ENCODE measurements at regions not wholly inside any gene's neighbourhood (a gene's known extent, or its start where the extent isn't known, plus 50 kb on each side); places are given as distances from the start of the nearest gene placed in this dataset.
A peak's percentile ranks its signal among the peaks of the same experiment; 100 is the strongest.

DNA sequence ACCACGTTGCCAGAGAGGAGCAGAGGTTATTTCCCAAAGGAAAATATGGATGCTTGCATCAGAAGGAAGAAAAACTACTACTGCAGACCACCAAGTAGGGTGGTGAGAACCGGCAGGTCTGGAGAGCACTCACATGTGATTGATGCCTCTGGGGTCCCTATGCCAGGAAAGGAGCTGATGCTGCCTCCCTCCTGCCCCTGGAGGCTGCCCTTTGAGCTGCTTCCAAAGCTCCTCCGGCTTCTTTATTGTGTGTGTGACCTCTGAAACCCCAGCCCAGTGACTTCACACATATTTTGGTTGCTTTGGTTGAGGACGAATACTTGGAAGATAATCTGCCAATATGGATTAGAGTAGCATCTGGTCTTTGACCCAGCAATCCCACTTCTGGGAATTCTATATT is 133.4 kb downstream of the AACS start:
- TF ChIP-seq CREB1 (IDR thresholded peaks at IDR 0.05; ENCODE audit: low read depth) = no peak
- TF ChIP-seq EGR1 (IDR thresholded peaks at IDR 0.05) = no peak
- TF ChIP-seq TEAD4 (IDR thresholded peaks at IDR 0.05) = no peak
- TF ChIP-seq, protein P1, sequence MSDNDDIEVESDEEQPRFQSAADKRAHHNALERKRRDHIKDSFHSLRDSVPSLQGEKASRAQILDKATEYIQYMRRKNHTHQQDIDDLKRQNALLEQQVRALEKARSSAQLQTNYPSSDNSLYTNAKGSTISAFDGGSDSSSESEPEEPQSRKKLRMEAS (IDR thresholded peaks at IDR 0.05) = no peak
- TF ChIP-seq CEBPB (IDR thresholded peaks at IDR 0.05) = no peak
- TF ChIP-seq TAF1 (IDR thresholded peaks at IDR 0.05; ENCODE audit: low read depth) = no peak
- TF ChIP-seq FOXM1 (IDR thresholded peaks at IDR 0.05; ENCODE audit: borderline replicate concordance, low read depth) = no peak
- TF ChIP-seq ZBTB7A (IDR thresholded peaks at IDR 0.05; ENCODE audit: low read depth) = no peak

DNA sequence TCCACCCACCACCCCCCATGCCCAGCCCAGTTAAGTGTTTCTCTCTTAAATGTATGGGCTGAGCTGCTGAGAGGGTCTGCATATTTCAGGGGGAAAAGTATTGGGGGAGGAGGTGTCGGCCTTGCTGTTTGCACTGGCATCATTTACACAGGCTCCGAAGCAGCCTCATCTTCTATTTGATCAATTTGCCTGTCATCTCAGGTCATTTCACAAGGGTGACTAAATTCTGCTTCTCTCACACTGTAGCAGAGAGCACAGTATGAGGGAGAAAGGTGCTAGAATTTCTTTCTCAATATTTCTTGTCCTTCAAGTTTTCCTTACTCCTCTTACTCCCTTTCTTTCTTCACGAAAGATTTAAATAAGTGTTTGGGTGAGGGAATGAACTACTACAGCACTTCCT is 135.9 kb downstream of the AACS start:
- TF ChIP-seq, protein P1 (IDR thresholded peaks at IDR 0.05) = no peak

DNA sequence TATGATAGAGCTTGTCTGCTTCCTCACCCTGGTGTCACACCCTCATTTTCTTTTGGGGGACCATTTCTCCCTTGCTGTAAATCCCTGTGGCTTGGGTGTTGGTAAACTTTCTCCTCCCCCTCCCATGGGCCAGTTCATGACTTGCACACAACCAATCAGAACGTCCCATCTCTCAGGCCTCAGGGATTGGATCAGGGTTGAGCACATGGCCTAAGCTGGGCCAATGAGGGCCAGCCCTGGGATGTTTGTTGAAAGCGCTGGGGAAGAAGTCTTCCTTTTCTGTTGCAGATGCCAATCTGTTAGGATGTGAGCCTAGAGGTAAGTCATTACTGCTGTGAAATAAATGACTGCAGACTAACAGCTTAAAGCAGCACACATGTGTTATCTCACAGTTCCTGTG is 136.7 kb downstream of the AACS start:
- TF ChIP-seq RAD21 (IDR thresholded peaks at IDR 0.05; ENCODE audit: low read depth) (no peak), EGR1 (IDR thresholded peaks at IDR 0.05) (no peak), CEBPB (IDR thresholded peaks at IDR 0.05) (no peak), CREB1 (IDR thresholded peaks at IDR 0.05; ENCODE audit: low read depth) (no peak), YY1 (IDR thresholded peaks at IDR 0.05; ENCODE audit: low read depth) (no peak), TEAD4 (IDR thresholded peaks at IDR 0.05) (no peak)
- TF ChIP-seq, protein P2, sequence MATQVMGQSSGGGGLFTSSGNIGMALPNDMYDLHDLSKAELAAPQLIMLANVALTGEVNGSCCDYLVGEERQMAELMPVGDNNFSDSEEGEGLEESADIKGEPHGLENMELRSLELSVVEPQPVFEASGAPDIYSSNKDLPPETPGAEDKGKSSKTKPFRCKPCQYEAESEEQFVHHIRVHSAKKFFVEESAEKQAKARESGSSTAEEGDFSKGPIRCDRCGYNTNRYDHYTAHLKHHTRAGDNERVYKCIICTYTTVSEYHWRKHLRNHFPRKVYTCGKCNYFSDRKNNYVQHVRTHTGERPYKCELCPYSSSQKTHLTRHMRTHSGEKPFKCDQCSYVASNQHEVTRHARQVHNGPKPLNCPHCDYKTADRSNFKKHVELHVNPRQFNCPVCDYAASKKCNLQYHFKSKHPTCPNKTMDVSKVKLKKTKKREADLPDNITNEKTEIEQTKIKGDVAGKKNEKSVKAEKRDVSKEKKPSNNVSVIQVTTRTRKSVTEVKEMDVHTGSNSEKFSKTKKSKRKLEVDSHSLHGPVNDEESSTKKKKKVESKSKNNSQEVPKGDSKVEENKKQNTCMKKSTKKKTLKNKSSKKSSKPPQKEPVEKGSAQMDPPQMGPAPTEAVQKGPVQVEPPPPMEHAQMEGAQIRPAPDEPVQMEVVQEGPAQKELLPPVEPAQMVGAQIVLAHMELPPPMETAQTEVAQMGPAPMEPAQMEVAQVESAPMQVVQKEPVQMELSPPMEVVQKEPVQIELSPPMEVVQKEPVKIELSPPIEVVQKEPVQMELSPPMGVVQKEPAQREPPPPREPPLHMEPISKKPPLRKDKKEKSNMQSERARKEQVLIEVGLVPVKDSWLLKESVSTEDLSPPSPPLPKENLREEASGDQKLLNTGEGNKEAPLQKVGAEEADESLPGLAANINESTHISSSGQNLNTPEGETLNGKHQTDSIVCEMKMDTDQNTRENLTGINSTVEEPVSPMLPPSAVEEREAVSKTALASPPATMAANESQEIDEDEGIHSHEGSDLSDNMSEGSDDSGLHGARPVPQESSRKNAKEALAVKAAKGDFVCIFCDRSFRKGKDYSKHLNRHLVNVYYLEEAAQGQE (IDR thresholded peaks at IDR 0.05; ENCODE audit: low read depth) = no peak
- TF ChIP-seq, protein P1 (IDR thresholded peaks at IDR 0.05) = no peak

DNA sequence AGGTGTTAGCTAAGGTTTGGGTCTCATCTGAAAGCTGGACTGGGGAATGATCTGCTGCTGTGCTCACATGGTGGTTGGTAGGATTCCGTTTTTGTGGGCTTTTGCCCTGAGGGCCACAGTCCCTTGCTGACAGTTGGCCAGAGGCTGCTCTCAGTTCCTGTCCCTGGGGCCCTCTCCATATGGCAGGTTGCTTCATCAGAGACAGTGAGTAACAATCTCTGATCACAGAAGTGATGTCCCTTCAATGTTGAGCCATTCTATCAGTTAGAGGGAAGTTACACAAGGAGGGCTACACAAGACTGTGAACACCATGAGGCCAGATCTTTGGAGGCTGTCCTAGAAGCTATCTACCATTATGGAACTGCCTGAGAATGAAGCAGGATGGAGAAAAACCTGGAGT is 137.2 kb downstream of the AACS start:
- TF ChIP-seq ZBTB7A (IDR thresholded peaks at IDR 0.05; ENCODE audit: low read depth) (no peak), EGR1 (IDR thresholded peaks at IDR 0.05) (no peak), YY1 (IDR thresholded peaks at IDR 0.05; ENCODE audit: low read depth) (no peak), FOXM1 (IDR thresholded peaks at IDR 0.05; ENCODE audit: borderline replicate concordance, low read depth) (no peak), TAF1 (IDR thresholded peaks at IDR 0.05; ENCODE audit: low read depth) (no peak), TEAD4 (IDR thresholded peaks at IDR 0.05) (no peak), EP300 (IDR thresholded peaks at IDR 0.05; ENCODE audit: borderline replicate concordance) (no peak), NFIC (IDR thresholded peaks at IDR 0.05) (no peak), RAD21 (IDR thresholded peaks at IDR 0.05; ENCODE audit: low read depth) (no peak), CEBPB (IDR thresholded peaks at IDR 0.05) (no peak), CREB1 (IDR thresholded peaks at IDR 0.05; ENCODE audit: low read depth) (no peak), TCF12 (IDR thresholded peaks at IDR 0.05; ENCODE audit: low read depth) (no peak)
- TF ChIP-seq, protein P1 (IDR thresholded peaks at IDR 0.05) = no peak
- TF ChIP-seq, protein P2 (IDR thresholded peaks at IDR 0.05; ENCODE audit: low read depth) = no peak

DNA sequence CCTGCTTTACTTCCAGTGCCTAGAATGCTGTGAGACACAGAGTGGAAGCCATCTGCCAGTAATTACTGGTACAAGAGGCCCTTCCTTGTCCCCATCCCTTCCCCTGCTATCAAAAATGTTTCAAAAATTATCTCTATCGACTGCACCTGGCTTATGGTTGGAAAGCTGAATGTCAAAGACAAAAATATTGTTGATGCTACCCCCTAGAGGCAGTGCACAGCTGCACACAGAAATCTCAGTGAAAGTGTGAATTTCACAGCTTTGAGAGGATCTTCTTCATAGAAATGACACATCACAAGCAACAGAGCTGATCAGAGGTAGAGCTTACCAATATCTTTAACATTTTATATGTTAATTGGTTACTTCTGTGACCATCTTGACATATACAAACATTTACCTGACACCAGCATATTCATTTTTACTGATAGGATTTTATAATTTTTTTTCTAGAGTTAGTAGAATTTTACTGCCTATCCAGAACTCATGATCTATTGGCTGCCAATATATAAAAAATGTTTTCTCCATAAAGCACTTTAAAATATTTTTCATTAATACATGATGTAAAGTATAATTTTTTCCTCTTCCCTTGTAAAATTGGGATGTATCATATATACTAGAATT is 138.0 kb downstream of the AACS start:
- TF ChIP-seq, protein P2 (IDR thresholded peaks at IDR 0.05; ENCODE audit: low read depth) = no peak
- TF ChIP-seq FOXM1 (IDR thresholded peaks at IDR 0.05; ENCODE audit: borderline replicate concordance, low read depth) (no peak), TAF1 (IDR thresholded peaks at IDR 0.05; ENCODE audit: low read depth) (no peak), ZBTB7A (IDR thresholded peaks at IDR 0.05; ENCODE audit: low read depth) (no peak), TEAD4 (IDR thresholded peaks at IDR 0.05) (no peak), RAD21 (IDR thresholded peaks at IDR 0.05; ENCODE audit: low read depth) (peak; percentile 37; the same call in 1 of the 2 replicates)
